GM19452 (cell line): ENCODE measurements at regions not wholly inside any gene's neighbourhood (a gene's known extent, or its start where the extent isn't known, plus 50 kb on each side); places are given as distances from the start of the nearest gene placed in this dataset.
"Not testable (repeated sequence)": the region's sequence is repeated elsewhere in the genome, so short reads cannot be mapped to it uniquely, and the experiment has no call there.

Experiments
- ATAC-seq: cut with Tn5 transposase; IDR thresholded peaks from one replicate; pipeline ENCODE4 v1.9.1; 2021; ENCODE audit not compliant: unreplicated experiment

DNA sequence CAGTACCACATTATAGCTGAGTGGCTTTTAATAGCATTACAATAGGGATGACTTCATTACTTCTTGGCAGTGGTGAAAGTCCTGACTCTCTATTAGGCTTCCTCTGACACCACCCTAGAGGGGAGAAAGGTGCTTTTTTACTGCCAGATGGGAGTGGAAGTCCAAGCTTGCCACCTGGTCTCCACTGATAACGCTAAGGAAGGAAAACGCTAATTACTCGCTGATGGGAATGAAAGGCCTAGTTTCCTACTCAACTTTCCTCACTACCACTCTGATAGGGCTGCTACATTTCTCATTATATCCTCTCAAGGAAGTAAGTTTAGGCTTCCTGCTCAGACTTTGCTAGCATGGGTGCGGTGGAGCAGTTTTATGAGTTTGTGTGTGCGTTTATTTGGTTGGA is 62.3 kb upstream of the PAGE3 start:
- ATAC-seq: no peak

DNA sequence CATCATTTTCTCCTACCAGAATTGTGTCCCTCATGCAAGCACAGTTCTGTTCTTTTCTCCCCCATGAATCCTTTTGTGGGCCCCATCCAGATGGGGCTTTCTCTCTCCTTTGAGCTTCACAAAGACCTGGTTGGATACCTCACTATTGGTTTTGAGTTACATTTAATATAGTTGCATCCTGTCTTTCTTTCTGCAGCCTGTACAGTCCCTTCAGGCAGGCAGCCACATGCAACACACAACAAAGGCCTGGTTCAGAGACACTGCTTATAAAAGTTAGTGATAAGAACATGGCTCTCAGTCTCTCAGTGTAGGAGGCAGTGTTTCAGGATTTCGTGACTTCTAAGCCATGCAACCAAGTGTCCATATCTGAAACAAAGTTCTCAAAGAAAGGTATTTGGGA is 70.6 kb upstream of the PAGE3 start:
- ATAC-seq: no peak

DNA sequence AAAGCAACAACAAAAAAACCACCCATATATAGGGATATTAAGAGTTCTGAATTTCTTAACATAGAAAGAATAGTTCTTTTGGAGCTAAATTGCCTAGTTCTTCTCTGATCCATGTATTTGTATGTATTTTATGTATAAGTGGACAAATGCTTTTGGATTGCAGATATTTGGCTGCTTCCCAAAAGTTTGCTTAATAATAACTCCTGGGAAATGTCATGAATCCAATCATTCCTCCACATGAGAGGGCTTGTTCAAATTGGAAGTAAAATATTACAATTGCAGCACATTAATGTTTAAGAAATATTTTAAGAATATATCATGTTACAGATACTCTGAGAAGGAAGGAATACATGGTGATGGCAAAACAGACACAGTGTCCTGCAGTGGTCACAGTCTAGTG is 71.5 kb upstream of the PAGE3 start:
- no peak for ATAC-seq

DNA sequence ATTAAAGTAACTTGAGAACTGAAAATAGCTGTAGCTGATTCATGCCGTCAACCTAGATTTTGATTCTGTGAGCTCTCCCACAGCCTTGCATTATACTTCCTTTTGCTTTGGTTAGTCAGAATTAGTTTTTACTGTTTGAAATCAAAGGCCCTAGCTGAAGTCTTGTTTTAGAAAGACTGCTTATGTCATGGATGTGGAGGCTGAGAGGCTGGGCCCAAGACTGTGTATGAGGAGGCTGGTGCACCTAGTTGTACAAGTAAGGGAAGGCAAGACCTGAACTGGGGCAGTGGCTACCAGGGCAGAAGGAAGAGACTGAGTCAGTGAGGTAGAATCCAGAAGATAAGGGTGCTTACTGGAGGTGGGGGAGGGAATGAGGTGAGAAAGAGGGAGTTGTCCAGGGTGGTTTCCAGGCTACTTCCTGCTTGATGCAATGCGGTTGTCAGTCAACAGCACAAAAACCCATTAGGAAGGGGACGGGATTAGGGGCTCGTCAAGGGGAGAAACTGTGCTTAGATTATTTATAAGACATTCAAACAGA is 76.2 kb upstream of the PAGE3 start:
- ATAC-seq: no peak

DNA sequence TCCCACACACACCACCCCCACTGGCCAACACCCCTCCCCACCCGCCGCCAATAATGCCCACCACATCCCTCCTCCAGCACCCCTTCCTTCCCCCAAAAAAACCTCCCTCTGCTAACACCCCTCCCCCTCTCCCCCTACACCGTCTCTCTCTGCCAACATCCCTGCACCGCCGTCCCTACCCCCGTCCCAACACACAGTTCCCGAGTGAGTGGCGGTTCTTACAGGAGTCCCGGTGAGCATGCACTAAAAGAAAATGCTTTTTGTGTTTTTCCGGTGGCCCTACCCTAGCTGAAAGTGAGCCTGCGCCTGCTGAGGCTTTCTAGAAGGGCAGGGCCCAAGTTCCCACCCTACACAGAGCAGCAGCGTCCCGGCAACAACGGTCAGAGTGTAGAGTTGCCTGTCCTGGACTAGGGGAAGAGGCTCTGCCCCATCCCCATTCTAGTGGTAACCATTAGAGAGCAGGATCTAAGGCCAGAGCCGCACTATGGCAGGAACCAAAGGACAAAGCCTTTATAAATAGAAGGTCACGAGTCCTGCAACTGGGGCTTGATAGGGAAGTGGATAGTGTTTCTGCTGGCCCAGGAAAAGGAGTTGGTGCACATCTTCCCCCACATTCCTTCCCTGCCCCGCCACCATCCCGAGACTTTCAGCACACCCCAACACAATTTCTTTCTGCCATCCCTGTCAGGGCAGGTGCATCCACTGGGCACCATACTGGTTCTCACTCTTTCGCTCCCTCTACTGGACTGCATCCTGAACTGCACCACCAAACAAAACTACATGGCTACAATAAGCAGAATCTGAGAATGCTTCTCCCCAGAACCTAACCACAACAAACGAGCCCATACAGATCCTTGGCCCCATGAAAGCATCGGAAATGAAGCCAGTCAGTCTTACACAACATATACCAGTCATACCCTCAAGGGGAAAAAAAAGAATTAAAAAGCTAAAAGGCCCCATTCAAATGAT is 78.1 kb upstream of the PAGE3 start:
- ATAC-seq: peak; percentile 83

GRCh38 chrX:55356609-55357008 is 91.9 kb upstream of the PAGE3 start:
- ATAC-seq: no peak

- ATAC-seq: no peak
These were observed 92.5 kb upstream of the PAGE3 start for GRCh38 chrX:55357236-55357635.

DNA sequence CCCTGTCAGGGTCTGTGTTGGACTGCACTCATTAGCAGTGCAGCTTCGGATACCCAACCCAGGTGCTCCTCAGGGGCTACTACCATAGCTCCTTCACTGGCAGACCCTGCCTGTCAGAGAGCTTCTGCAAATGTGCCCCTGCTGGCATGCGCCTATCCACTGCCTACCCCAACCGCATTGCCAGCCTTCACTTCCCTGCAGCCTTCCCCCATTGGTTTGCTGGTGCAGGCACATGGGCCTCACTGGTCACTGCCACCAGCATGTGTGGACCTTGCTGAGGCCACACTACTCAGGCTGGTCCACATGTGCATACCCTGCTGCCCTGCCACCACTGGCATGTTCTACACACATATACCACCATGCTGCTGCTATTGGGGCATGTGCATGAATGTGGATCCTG is 72.5 kb upstream of the MAGEH1 start:
- no peak for ATAC-seq

DNA sequence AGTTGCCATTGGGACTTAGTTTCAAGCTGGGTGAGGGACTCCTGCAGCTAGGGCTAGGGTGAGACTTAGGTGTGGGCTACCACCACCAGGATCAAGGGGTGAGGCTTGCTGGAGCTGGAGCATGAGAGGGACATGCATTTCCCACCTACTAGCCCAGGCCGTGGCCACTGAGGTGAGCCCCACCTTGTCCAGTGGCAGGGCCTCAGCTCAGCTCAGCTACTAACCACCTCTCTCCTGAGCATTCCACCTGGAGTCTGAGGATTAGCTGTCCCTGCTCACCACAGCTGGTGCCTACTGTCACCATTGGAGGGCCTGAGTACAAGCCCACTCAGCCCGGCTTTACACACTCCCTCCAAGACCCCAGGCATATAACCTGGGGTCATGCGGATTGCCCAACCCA is 62.6 kb upstream of the MAGEH1 start:
- ATAC-seq: no peak

DNA sequence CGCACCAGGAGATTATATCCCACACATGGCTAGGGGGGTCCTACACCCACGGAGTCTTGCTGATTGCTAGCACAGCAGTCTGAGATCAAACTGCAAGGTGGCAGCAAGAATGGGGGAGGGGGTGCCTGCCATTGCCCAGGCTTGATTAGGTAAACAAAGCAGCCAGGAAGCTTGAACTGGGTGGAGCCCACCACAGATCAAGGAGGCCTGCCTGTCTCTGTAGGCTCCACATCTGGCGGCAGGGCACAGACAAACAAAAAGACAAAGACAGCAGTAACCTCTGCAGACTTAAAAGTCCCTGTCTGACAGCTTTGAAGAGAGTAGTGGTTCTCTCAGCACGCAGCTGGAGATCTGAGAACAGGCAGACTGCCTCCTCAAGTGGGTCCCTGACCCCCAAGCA is 55.1 kb upstream of the MAGEH1 start:
- not testable (repeated sequence) for ATAC-seq
